ENCODE measurements at regions not wholly inside any gene's neighbourhood (a gene's known extent, or its start where the extent isn't known, plus 50 kb on each side); places are given as distances from the start of the nearest gene placed in this dataset.

DNA sequence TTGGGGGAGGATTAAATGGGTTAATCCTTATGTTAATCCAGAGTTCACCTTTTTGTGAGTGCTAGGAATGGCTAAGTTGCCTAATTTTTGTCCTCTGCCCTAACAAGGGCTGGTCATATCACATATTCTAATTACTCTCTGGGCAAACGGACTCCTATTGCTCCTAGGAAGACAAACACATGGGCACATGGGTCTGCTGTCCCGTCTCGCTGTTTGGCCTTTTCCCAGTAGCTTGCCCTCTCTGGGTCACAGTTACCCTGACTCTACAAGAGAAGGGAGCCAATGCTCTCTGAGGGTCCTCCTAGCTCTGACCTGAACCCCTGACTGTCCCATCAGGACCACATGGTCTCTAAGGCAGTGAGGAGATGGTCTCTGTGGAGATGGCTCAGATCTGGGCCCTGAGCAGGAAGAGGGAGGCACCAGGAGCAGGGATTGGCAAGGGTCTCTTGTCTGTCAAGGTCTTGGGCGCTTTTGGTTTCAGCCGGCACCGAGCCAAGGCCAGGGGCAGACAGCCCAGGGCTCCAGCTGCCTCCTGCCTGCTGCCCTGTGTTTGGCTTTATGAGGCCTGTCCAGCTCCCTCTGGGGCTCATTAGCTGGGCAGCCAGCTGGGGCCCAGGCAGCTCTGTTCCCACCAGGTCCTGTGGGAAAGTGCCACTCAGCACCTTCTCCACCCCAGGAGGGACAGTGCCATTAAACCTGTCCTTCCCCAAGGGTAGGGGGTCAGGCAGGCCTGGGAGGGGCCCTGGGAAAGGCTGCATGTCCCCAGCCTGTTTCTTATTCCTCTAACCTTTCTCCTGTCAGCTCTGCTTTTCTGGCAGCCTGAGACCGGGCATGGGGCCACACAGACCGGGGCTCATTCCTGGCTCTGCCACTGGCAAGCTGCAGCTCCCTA is 559.9 kb downstream of the MN1 start:
- POLR2A ChIA-PET (ENCODE audit: partially characterized antibody) = no interaction called here

More for the DNA sequence above, 559.9 kb downstream of the MN1 start:
- FAIRE-seq (no peak), DNase-seq (ENCODE audit: low read depth in 1 of 2, low spot score in 2 of 2) (no peak)
- Histone ChIP-seq H2BK20ac (ENCODE audit: low read length) (no peak overlapping the region), H3K9me3 (ENCODE audit: insufficient read depth in 2 of 2, low read depth in 1 of 2, low read length in 1 of 2) (no peaks in the 10 kb centered on the region), H3K4me3 (ENCODE audit: extremely low read depth in 1 of 4, insufficient read depth in 2 of 4, low read depth in 3 of 4, low read length in 4 of 4) (no peak overlapping the region), H4K8ac (ENCODE audit: extremely low read depth, insufficient read depth, low read length) (no peak overlapping the region), H3K14ac (ENCODE audit: insufficient read length) (no peak overlapping the region), H3K36me3 (ENCODE audit: control insufficient read depth in 2 of 4, insufficient read depth in 4 of 4, low read length in 3 of 4) (no peaks in the 10 kb centered on the region), H4K20me1 (replicated peaks in 1 of 2; ENCODE audit: control insufficient read depth in 1 of 2, insufficient read depth in 2 of 2, low read length in 2 of 2) (no peaks in the 10 kb centered on the region), H2AFZ (ENCODE audit: low read length) (0 out of 2 replicates have a peak overlapping the region, but pooled peaks have one; percentile 29), H3K4ac (replicated peaks; ENCODE audit: insufficient read length, low read depth, low read length) (no peak overlapping the region), H3K79me1 (ENCODE audit: low read depth, low read length) (no peaks in the 10 kb centered on the region), H2BK15ac (ENCODE audit: low read length) (no peak overlapping the region), H2BK120ac (replicated peaks; ENCODE audit: low read depth, low read length) (no peak overlapping the region), H3K9ac (replicated peaks in 1 of 4; ENCODE audit: extremely low read depth in 1 of 4, low read depth in 3 of 4, low read length in 3 of 4) (no peak overlapping the region), H3K23ac (ENCODE audit: insufficient read length) (no peak overlapping the region), H3K27ac (ENCODE audit: low read depth, low read length) (no peak overlapping the region), H3K18ac (ENCODE audit: extremely low read depth, low read length) (no peak overlapping the region), H3K56ac (replicated peaks; ENCODE audit: insufficient read length, low read depth, low read length) (no peak overlapping the region), H2BK5ac (ENCODE audit: low read depth, low read length) (no peak overlapping the region), H3K4me2 (ENCODE audit: insufficient read depth in 1 of 2, low read depth in 2 of 2, low read length in 2 of 2) (no peak overlapping the region), H3K27me3 (replicated peaks in 1 of 4; ENCODE audit: control insufficient read depth in 3 of 4, extremely low read depth in 1 of 4, insufficient read depth in 3 of 4, low read length in 3 of 4) (no peaks in the 10 kb centered on the region), H3K23me2 (ENCODE audit: low read depth, low read length) (no peaks in the 10 kb centered on the region; the same call in 1 of the 2 replicates), H3K4me1 (replicated peaks in 1 of 4; ENCODE audit: control insufficient read depth in 3 of 4, insufficient read depth in 4 of 4, low read length in 3 of 4) (peaks cover 0 to 6% (median 4%) of the 10 kb centered on the region in 4 experiments; a peak in 5 of 7 replicates), H4K91ac (replicated peaks; ENCODE audit: insufficient read length, low read length) (no peak overlapping the region), H3K79me2 (ENCODE audit: control insufficient read depth in 1 of 2, insufficient read depth in 2 of 2, low read length in 2 of 2) (no peaks in the 10 kb centered on the region), H2AK5ac (ENCODE audit: low read depth, low read length) (no peak overlapping the region), H2BK12ac (ENCODE audit: low read depth, low read length) (no peak overlapping the region), H4K5ac (ENCODE audit: insufficient read length, low read depth, low read length) (no peak overlapping the region)
- CTCF ChIA-PET (ENCODE audit: partially characterized antibody) = interaction anchor here (1.0 to 1.3 kb wide), 2 partner anchors 9 to 26 kb away, joined by 3 read pairs; no protein-coding TSS in a partner anchor
- 92% methylated on average over 8 of the region's 8 CpGs; no CpG with 5 or more reads in 1 of the 2 experiments for WGBS, 2 experiments (ENCODE audit: extremely low coverage in 1 of 2, insufficient coverage in 1 of 2, insufficient read length in 1 of 2, insufficient replicate concordance in 2 of 2, low coverage in 1 of 2, low lambda C conversion rate in 2 of 2, missing lambda C conversion rate in 1 of 2)
- TF ChIP-seq HDAC6 (IDR thresholded peaks at IDR 0.05; ENCODE audit: low read depth, low read length) = no peak
- TF ChIP-seq KDM1A (IDR thresholded peaks at IDR 0.05; ENCODE audit: borderline replicate concordance, low read length) = peak; percentile 88

Measured in H1 (cell line).